ENCODE measurements at regions not wholly inside any gene's neighbourhood (a gene's known extent, or its start where the extent isn't known, plus 50 kb on each side); places are given as distances from the start of the nearest gene placed in this dataset.

DNA sequence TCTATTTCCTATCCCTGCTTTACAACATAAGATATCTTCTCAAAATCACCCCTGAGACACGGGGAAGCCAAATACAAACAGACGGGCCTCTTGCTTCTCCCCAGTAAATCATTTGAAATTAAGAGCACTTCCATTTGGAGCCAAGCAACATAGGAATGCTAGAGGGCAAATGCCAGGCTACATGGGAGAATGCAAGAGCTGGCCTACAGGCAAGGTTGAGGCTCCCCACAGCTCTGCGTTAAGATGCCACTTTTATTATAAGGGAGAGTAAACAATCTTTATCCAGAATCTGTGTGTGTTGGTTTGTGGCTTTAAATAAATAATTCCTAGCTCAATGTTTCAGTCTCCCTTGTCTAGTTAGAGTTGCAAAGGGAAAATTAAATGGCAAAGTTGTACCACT lies 305.1 kb upstream of the KCNH8 start:
- H3K4me3 ChIP-seq (ENCODE audit: low read depth, low read length), result no peak overlapping the region
- no peak for DNase-seq (ENCODE audit: low read depth)
- TF ChIP-seq, protein P1, sequence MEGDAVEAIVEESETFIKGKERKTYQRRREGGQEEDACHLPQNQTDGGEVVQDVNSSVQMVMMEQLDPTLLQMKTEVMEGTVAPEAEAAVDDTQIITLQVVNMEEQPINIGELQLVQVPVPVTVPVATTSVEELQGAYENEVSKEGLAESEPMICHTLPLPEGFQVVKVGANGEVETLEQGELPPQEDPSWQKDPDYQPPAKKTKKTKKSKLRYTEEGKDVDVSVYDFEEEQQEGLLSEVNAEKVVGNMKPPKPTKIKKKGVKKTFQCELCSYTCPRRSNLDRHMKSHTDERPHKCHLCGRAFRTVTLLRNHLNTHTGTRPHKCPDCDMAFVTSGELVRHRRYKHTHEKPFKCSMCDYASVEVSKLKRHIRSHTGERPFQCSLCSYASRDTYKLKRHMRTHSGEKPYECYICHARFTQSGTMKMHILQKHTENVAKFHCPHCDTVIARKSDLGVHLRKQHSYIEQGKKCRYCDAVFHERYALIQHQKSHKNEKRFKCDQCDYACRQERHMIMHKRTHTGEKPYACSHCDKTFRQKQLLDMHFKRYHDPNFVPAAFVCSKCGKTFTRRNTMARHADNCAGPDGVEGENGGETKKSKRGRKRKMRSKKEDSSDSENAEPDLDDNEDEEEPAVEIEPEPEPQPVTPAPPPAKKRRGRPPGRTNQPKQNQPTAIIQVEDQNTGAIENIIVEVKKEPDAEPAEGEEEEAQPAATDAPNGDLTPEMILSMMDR (IDR thresholded peaks at IDR 0.05; ENCODE audit: insufficient read depth, low read depth, low read length, missing control alignments), result no peak

DNA sequence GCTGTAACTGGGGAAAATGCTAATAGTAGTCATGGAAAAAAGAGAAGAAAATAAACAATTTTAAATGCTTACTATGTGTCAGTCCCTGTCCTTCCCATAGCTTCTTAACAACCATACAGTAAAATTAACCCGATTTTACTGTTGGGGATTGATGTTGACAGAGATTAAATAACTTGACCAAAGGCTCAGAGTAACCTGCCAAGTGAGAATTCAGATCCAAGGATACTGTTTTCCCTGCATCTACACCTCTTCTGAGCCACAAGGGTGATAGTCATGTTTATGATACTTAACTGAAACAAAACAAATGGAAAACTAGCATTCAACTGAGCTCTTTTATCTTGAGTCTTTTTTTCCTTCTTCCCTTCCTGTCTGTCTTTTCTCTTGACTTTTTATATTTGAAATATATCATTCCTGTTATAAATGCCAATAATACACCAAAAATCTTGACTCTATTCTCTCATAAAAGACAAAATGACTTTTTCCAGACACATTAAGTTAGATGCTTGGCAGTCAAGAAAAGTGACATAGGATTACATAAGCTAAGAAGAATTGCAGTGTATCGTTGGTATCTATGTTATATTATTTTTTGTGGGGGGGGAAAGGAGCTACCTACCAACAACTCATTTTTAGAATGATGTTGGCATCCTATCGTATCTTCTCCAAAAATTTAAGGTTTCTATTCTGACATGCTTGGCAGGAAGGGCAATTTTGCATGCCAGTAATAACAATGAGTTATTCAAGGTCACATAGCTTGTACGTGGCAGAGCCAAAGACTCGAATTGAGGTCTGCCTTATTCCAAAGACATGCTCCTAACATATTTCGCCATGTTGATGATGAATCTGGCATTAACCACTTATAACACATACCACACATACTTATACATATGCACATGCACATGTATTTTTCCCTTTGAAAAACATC lies 306.6 kb upstream of the KCNH8 start:
- no peak for DNase-seq (ENCODE audit: low read depth)
- TF ChIP-seq, protein P1 (IDR thresholded peaks at IDR 0.05; ENCODE audit: insufficient read depth, low read depth, low read length, missing control alignments), result no peak
- H3K4me3 ChIP-seq (ENCODE audit: low read depth, low read length), result no peak overlapping the region

DNA sequence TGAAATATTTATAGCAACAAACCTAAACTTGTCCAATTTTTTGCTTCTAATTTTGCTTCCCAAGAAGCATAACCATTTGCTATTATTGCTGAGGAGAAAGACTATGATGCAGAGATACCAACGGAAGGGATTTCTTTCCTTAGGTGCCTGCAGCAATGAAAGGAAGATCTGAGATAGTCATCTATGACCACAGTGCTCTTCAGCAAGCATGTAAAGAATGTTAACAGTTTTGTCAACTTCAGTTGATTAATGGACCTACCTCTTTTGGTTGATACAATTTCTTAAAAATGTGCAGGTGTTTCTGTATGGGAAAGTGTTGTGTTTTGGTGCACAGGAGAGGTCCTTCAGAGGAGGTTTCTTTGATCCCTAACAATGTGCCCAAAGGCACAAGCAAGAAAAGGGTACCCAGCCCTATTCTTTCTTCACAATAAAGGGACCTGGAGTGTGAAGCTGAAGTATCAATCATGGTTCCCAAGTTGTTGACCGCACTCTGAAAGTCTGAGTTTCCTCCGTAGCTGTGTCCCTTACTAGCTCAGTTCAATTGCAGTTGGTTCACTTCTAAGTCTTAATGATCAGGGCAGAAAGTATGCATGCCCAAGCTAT lies 307.7 kb upstream of the KCNH8 start:
- DNase-seq (ENCODE audit: low read depth), result no peak
- TF ChIP-seq, protein P1 (IDR thresholded peaks at IDR 0.05; ENCODE audit: insufficient read depth, low read depth, low read length, missing control alignments), result no peak

DNA sequence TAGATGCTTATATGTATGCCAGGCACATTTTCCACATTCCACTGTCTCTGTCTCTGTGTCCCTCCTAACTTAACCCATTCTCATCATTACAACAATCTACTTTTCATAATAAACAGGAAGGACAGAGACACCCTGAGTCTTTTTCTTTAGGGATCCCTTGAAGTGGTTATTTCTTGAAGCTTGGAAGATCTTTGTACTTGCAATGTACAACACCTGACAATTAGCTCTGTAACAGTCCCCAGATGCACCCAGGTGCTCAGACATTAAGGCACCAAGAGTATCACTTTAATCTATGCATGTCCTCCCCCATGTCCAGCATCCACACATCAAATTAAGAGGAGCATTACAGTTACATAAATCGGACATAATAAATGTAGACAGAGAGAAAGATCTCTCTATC lies 309.6 kb upstream of the KCNH8 start:
- H3K4me3 ChIP-seq (ENCODE audit: low read depth, low read length), result no peak overlapping the region
- TF ChIP-seq, protein P1 (IDR thresholded peaks at IDR 0.05; ENCODE audit: insufficient read depth, low read depth, low read length, missing control alignments), result no peak
- no peak for DNase-seq (ENCODE audit: low read depth)

More for the DNA sequence above, 307.7 kb upstream of the KCNH8 start:
- no peak overlapping the region for H3K4me3 ChIP-seq (ENCODE audit: low read depth, low read length)

DNA sequence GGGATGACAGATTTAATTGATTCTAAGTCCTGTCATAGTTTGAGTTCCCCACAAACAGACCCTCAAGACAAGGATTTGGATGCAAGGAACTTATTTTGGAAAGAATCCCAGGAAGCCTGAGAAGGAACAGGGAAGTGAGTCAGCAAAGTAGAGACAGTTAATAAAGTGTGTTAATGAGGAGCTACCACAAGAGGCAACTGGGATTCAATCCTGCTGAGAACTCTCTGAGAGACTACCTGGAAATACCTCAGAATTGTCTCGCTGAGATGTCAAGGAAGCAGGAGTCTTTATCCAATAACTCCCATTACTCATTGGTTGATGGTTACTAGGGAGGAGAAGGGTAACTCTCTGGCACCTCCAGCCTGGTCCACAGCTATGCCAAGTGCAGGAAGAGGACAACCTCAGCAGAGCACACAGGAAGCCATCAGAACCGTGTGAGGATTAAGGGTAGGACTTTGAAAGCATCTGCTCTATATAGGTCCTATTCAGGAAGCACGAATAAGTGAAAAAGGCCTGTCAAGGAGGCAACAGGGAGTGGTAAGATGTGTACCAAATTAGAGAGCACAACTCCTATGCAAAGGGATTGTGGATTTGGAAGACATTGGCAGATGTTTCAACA lies 311.1 kb upstream of the KCNH8 start:
- H3K4me3 ChIP-seq (ENCODE audit: low read depth, low read length), result no peak overlapping the region
- TF ChIP-seq, protein P1 (IDR thresholded peaks at IDR 0.05; ENCODE audit: insufficient read depth, low read depth, low read length, missing control alignments), result no peak
- DNase-seq (ENCODE audit: low read depth), result no peak

DNA sequence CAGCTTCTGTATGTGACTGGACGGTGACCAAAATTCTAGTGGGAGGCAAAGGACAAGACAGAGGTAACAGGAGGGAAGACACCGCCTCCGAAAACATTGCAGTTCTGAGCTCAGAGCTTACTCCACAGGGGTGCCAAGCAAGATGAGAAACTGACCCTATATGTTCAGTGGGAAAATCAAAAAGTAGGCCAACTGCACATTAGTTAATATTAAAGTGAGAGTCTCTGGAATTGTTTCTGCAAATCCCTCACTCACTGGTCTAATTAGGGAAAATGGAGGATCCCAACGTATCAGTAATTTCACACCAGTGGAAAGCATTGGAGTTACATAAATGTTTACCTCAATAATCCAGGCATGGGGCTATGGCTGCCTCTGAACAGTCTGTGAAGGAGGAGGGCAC lies 313.3 kb upstream of the KCNH8 start:
- DNase-seq (ENCODE audit: low read depth), result no peak
- H3K4me3 ChIP-seq (ENCODE audit: low read depth, low read length), result no peak overlapping the region
- TF ChIP-seq, protein P1 (IDR thresholded peaks at IDR 0.05; ENCODE audit: insufficient read depth, low read depth, low read length, missing control alignments), result no peak
